SHP77 (cell line): ENCODE measurements at regions not wholly inside any gene's neighbourhood (a gene's known extent, or its start where the extent isn't known, plus 50 kb on each side); places are given as distances from the start of the nearest gene placed in this dataset.

Experiments used
- DNase-seq, 2 experiments: peaks; one replicate each; lab custom pipeline; 2025; lab: John Stamatoyannopoulos, UW

GRCh38 chr12:98060411-98060810, 455.0 kb upstream of the TMPO start:
- DNase-seq: no peak

GRCh38 chr12:98062464-98063245, 452.7 kb upstream of the TMPO start:
- DNase-seq: no peak

DNA sequence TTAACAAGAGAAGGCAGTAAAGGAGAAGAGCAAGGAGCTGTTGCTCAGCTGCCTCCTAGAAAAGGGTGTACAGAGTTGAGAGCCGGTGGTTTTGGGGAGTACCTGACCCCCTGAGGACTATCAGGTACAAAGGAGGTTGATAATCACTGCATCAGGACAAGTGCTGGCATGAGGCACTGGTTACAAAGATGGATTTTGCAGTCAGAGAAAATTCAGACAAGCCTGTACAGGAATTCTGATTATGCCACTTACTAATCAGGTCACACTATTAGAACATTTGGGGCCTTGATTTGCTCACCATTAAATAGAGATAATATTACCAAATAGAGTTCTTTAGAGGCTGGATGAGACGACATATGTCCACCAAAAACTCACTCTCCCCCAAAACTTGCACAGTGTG, 450.9 kb upstream of the TMPO start:
- DNase-seq: no peak

- no peak for DNase-seq
Observed at GRCh38 chr12:98067795-98068194, 447.6 kb upstream of the TMPO start.

GRCh38 chr12:98073610-98074009, 441.8 kb upstream of the TMPO start:
- DNase-seq: no peak

DNA sequence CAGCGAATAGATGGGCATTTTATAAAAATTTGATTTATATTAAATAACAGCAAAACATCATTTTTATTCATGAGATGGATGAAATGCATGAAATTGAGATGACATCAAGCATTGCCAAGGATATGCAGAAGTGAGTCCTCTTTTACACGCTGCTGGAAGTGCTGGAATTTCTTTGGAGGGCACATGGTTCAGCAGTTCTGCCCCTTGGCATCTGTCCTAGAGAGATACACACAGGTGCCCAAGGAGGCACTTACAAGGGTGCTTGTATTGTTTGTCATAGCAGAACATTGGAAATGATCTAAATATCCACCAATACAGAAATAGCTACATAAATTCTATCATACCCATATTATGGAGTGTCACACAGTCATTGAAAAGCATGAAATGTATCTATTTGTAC, 441.1 kb upstream of the TMPO start:
- DNase-seq: no peak

DNA sequence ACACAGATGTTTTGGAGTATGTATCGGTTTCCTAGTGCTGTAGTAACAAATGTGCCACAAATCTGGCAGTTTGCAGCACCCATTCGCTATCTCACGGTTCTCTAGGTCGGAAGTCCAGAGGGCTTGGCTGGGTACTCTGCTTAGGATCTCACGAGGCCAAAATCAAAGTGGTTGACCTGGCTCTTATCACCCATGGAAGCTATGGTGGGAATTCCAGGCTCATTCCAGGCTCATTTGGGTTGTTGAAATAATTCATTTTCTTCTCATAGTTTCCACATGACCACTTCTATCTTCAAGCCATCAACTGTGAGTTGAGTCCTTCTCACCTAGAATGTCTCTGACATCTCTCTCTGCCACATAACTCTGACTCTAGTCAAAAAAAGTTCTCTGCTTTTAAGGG, 431.0 kb upstream of the TMPO start:
- no peak for DNase-seq

DNA sequence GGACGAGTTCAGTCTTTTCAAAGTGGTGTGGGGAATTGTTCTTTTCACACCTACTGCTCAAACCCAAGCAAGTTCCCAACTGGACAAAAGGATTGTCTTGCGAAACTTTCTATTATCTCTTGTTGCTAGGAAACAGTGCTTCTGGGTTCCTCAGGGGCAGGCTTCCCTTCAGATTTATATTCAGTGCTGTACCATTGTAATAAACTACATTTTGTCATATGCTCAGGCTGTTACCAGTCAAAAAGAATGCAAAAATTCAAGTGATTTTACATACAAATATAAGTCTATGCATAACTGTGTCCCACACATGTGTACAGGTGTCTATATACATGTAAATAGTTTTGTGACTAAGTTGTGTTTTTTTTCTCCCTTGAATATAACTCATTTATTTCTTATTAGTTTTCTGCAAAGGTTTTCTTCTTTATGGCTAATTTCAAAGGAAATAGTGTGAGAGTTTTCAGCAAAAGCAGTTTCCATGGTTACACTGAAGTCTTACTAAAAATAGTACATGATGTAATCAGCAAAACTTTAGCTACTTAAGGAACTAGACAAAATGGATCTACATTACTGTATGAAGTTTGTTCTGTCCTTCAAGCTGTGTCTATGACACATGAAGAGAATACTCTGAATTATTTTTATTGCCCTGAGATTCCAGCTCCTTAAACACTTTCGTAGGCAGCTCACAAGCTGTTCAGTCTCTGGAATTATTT, 430.2 kb upstream of the TMPO start:
- no peak for DNase-seq

GRCh38 chr12:98090731-98091130, 424.7 kb upstream of the TMPO start:
- DNase-seq: no peak

- DNase-seq: no peak
Observed at GRCh38 chr12:98096436-98096835, 419.0 kb upstream of the TMPO start.

- no peak for DNase-seq
Observed at GRCh38 chr12:98106031-98106683, 409.2 kb upstream of the TMPO start.

GRCh38 chr12:98109266-98109665, 406.1 kb upstream of the TMPO start:
- DNase-seq: no peak

GRCh38 chr12:98110536-98110935, 404.9 kb upstream of the TMPO start:
- no peak for DNase-seq

- no peak for DNase-seq
Observed at GRCh38 chr12:98113548-98113947, 401.8 kb upstream of the TMPO start.

DNA sequence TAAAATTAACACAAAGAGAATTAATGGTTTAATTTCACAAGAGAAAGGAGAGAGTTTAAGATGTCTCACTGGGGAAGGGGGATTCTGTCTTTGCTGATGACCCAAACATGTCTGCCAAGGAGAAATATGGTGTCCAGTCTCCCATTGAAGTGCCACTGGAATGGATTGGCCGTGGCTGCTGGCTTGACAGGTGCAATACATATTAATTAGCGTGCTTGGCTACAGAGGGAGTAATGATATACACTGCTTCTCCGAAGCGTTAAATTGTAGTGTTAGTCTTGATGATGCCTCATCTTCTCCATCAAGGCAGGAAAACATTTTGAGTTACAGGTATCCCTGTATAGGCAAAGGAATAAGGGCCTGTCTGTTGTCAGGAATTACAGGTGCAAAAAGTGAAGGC, 393.4 kb upstream of the TMPO start:
- DNase-seq: no peak

DNA sequence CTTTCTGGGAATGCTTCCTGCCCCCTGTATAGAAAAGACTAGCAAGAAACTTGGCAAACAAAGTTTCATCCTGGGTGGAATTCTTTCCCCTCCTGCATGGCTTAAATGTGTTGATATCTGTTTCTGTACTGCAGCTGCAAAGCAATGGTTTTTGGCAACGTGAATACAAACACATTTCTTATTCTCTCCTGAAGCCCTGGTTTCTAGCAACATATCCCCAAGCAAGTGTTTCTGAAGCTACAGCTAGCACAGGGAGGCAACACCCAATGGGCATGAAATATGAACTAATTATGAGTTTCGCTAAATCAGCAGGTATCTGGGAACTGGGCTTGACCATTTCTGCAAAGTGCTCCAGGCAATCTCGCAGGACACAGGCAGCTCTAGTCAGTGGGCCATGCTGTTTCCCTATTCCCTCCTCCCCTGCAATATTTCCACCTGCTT, 392.3 kb upstream of the TMPO start:
- no peak for DNase-seq

DNA sequence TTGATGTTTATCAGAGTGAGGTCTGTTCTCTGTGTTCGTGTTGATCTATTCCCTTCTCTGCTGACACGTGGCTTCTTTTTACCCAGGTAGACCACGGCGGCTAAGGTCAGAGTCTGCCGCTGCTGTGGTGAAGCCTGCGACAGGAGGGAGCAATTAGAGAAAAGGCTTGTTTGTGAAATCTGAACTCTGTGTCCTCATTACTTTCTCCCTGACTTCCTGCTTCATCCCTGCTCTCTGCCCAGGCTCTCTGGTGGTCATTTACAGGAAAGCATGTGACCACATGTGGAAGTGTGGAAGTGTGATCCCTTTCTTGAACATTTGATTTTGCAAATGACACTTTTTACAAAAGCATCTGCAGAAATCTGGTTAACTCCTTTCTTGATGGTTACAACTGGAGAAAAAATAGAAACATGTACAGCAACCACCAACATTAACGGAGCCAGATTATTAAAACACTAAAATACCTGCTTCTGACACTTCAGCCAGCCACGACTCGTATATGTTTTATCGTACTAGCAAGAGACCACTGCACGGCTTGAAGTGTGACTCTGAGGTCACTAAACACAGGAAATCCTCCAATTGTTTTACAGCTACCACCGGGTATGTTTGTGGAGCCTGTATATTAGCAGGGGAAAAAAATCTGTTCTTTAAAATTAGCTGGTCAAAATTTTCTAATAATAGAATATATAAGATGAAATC, 388.6 kb upstream of the TMPO start:
- peak in 1 of 2 experiments; percentile 24 for DNase-seq

DNA sequence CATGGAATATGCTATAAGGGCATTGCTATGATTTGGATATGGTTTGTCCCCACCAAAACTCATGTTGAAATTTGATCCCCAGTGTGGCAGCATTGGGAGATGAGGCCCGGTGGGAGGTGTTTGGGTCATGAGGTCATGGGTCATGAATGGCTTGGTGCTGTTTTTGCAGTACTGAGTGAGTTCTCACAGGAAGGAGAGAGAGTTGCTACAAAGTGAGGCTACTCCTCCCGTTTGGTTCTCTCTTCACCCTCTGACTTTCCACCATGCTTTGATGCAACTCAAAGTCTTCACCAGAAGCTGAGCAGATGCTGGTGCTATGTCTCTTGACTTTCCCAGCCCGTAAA, 388.1 kb upstream of the TMPO start:
- DNase-seq: no peak

GRCh38 chr12:98127854-98128253, 387.5 kb upstream of the TMPO start:
- DNase-seq: no peak

DNA sequence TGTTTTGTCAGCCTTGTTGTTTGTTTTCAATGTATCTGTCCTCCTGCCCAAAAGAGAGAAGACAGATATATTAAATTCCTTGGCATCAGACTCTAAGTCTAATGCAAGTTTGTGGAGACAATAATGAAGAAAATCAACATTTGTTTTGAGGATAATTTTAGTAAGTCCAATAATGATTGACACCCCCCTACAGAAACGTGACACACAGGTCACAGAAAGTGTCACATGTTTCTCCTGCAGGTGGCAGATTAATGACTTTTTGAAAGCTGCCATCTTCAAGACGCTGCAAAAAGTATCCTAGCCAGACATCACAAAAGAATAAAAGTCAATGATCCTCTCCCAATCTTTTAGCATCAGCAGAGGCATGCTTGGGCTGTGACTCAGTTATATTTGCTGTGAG, 378.8 kb upstream of the TMPO start:
- DNase-seq: no peak

DNA sequence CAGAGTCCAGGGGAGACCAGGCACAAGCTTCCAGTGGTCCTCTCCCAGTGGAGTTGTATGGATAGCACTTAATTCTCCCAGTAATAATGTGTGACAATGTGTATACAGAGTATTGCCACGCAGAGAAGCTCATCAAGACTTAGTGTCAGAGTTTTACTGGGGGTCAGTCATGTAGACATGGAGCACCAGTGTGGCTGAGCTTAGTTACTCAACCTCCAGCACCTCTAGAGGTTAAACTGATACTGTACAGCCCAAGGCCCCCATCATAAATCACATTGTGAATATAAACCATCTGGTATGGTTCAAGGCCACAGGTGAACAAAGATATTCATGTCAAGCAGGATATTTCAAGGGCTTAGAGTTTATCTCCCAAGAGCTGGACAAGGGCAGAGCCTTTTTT, 378.1 kb upstream of the TMPO start:
- no peak for DNase-seq

DNA sequence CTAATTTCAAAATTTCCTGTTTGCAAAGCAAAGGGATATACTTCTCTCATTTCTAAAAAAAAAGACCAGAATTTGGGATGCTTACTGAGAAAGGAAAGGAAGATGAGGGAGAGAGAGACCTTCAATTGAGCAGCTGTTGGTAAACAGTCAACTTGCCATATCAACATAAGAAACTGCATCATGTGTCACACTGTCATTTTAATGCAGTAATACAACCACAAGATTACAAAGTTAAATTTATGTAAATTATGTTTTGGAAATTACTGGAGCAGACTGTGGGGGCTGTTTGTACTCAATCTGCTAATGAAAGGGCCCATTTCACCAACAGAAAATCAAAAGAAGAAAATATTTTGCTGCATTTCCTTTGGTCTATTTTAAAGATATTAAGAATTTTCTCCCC, 370.4 kb upstream of the TMPO start:
- no peak for DNase-seq

DNA sequence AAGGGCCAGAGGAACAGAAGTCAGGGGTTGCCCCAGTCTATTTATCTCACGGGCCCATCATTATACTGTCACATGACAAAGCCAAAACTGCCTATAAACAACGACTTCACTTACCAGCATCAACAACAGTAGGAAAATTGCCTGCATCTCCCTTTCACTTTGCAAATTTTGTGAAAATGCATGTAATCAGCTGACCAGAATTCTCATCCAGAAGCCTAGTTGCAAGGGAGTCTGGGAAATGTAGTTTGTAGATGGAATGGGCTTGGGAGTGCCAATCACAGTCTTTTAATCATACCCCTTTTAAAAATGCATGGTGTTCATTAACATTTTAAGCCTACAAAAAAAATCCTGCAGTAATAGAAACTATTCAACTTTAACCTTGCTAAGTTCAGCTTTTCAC, 369.3 kb upstream of the TMPO start:
- DNase-seq: no peak
